ENCODE measurements at regions not wholly inside any gene's neighbourhood (a gene's known extent, or its start where the extent isn't known, plus 50 kb on each side); places are given as distances from the start of the nearest gene placed in this dataset.

DNA sequence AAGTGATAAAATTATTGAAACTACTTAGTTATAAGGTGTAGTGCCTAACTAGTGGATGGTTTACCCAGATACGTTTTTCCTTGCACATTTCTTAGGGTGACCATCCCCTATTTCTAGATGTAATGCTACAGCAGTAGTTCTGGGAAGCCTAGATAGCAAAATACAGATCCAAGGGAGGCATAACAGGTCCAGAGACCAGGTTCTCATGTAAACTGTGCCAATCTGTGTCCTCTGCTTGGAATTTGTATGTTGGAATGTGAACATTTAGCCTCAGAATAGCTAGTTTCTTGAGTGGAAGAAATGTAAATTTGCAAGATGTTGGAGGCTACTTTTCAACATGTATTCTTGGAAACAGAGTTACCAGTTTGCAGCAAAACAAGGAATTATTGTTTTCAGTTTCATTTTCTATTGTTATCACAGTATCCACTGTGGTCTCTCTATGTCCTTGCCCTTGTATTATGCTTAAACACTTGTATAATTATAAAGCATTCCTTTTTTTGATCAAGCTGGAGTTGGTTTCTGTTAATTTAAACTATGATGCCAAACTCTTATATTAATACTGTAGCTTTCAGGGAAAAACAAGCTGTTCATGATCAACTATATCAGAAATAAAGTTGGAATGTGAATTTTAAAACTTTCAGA lies 102.0 kb upstream of the BRINP3 start:
- TF ChIP-seq, protein P1, sequence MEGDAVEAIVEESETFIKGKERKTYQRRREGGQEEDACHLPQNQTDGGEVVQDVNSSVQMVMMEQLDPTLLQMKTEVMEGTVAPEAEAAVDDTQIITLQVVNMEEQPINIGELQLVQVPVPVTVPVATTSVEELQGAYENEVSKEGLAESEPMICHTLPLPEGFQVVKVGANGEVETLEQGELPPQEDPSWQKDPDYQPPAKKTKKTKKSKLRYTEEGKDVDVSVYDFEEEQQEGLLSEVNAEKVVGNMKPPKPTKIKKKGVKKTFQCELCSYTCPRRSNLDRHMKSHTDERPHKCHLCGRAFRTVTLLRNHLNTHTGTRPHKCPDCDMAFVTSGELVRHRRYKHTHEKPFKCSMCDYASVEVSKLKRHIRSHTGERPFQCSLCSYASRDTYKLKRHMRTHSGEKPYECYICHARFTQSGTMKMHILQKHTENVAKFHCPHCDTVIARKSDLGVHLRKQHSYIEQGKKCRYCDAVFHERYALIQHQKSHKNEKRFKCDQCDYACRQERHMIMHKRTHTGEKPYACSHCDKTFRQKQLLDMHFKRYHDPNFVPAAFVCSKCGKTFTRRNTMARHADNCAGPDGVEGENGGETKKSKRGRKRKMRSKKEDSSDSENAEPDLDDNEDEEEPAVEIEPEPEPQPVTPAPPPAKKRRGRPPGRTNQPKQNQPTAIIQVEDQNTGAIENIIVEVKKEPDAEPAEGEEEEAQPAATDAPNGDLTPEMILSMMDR (IDR thresholded peaks at IDR 0.05 in 8 of 11, conservative IDR thresholded peaks at IDR 0.05 in 3 of 11), result no peak
- no peak for TF ChIP-seq POLR2AphosphoS5 (IDR thresholded peaks at IDR 0.05)
